HG02642 (cell line): ENCODE measurements at regions not wholly inside any gene's neighbourhood (a gene's known extent, or its start where the extent isn't known, plus 50 kb on each side); places are given as distances from the start of the nearest gene placed in this dataset.
"Not testable (repeated sequence)": the region's sequence is repeated elsewhere in the genome, so short reads cannot be mapped to it uniquely, and the experiment has no call there.

ENCODE experiments used
- ATAC-seq: cut with Tn5 transposase; IDR thresholded peaks from one replicate; pipeline ENCODE4 v1.9.1; 2021; ENCODE audit warnings: mild to moderate bottlenecking; ENCODE audit not compliant: unreplicated experiment, poor library complexity

DNA sequence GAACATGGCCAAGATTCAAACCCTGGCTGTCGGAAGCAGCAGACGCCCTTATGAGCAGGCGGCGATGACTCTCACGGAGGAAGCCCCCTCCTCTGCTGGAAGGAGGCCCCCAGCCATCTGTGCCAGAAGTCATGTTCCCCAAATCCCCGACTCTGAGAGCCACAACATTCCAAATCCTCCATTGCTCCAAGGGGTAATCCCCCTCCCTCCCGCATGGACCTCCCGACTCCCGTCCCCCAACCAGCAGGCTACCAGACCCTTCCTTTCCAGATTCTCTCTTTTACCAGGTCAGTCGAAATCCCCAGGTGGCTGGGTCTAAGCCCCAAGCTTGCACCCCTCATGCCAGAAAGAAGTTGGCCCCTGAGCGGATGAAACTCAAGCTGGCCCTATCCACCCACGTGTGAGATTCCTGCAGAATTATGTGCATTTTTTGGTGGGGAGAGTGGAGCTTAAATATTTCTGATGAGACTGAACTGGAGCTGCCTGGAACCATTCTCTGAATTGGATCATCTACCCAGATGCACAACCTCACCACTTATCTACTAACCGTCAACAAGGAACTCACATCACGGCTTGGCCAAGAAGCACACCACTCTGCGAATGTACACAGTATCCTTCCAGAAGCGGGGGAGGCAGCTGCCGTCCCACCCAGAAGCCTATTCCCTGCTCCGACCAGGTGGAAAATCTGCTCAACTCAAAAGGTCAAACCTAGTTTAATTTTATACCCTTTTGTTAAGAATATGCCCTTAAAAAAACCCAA lies 283.5 kb downstream of the C16orf95 start:
- no peak for ATAC-seq

DNA sequence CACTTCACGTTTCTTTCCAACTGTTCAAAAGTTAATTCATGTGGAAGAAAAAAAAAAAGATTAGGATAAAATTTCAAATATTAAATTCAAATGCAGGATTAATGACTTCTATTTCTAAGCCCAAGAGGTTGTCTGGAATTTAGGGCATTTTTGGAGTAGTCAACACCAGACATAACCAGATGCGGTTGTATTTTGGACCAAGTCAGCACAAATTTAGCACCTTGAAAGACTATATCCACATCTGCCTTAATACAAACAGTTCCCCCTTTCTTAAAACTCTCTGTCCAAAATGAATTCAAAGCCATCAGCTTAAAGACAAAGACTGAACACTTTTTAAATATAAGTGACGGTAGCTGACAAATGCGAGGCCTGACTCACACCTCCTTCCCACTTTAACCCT lies 282.9 kb downstream of the C16orf95 start:
- ATAC-seq, result no peak

DNA sequence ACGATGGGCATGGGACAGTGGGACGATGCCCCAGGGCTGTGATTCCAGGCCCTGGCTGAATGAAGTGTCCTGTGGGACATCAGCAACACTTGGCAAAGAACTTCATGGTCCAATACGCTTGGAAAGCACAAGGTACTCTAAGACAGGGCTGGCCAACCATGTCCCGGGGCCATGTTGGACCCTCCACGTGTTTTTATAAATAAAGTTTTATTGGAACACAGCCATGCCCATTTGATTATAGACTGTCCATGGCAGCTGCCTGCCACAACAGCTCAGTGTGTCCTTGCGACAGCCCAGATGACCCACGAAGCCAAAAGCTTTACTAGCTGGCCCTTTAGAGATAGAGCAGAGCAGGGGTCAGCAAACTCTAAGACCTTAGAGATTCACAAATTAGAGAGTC lies 282.1 kb downstream of the C16orf95 start:
- no peak for ATAC-seq

DNA sequence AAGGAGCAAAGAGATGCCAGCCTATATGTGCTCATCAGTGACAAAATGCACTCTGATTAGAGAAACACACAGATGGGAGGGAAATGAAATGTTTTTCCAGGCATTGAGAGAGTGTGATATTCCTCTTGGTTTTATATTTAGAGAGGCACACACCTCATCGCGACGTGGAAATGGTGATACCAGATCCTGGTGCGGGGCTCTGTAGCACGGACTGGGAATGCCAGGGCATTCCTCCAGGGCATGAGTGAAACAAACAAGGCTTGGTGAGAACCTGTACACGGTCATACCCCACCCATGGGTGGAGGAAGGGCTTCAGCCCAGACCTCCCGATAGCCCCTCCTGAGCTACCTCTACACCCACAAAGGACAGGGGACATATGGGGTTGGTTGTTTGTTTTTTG lies 280.2 kb downstream of the C16orf95 start:
- no peak for ATAC-seq

DNA sequence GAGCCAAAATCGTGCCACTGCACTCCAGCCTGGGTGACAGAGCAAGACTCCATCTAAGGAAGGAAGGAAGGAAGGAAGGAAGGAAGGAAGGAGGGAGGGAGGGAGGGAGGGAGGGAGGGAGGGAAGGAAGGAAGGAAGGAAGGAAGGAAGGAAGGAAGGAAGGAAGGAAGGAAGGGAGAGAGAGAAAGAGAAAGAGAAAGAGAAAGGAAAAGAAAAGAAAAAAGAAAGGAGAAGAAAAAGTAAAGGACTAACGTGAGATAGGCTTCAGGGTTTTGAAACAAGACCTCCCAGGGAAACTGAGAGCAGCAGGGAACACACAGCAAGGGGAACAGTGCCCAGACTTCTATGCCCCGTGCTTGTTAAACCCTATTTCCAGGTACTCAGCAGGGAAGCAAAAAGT lies 278.7 kb downstream of the C16orf95 start:
- ATAC-seq, result not testable (repeated sequence)

DNA sequence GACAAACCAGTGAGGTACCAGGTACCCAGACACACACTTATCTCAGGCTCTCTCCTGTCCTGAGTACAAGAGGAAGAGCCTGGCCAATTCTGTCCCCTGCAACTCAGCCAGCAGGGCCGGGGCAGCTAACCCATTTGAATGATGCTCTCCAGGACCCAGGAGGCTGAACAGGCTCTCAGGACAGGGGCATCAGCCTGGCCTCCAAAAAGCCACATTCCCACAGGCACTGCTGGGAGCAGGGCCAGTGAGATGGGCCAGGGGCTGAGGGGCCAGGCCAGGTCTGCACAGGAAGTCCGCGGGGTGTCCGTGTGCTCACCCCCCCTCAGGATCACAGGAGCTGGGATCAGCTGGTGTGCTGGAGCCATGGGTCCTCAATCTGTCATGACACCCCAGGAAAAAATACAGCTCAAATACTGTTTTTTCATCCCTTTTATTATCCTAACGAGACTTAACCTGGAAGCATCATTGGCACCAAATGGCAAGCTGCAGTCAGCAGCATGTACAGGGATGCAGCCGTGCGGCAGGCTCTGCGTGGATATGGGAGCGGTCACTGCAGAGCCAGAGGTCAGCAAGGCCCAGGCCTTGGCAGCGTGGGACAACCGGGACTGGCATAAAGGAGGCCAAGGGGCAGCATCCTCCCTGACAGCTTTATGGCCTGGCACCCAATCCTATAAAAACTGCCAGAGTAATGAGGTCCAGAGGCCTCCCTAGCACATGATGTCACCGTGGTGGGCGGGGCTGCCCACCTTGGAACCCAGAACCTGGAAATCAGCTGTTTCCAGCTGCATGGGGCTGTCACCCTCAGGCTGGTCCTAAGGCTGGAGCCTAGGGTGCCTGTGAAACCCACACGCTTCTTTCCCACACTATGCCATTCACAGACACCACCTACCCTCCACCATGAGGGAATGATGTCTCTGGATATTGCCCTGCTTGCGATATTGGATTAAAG lies 276.7 kb downstream of the C16orf95 start:
- no peak for ATAC-seq

DNA sequence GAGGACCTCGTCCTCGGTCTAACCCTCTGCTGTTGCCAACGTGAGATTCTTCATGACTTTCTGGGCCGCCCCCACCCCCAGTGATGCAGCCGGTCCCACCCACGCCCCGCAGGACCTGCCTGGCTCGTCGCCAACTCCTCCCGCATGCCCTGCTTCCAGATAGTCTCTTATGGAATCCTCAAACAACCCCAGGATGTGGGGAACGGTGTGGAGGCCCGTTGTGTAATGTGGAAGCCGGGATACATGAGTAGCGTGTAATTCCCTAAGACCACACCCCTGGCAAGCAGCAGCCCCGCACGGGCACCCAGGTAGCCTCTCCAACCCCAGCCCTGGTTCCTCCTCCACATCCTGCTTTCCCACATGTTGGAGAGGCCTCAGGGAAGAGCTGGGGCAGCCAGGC lies 275.9 kb downstream of the C16orf95 start:
- ATAC-seq, result no peak

DNA sequence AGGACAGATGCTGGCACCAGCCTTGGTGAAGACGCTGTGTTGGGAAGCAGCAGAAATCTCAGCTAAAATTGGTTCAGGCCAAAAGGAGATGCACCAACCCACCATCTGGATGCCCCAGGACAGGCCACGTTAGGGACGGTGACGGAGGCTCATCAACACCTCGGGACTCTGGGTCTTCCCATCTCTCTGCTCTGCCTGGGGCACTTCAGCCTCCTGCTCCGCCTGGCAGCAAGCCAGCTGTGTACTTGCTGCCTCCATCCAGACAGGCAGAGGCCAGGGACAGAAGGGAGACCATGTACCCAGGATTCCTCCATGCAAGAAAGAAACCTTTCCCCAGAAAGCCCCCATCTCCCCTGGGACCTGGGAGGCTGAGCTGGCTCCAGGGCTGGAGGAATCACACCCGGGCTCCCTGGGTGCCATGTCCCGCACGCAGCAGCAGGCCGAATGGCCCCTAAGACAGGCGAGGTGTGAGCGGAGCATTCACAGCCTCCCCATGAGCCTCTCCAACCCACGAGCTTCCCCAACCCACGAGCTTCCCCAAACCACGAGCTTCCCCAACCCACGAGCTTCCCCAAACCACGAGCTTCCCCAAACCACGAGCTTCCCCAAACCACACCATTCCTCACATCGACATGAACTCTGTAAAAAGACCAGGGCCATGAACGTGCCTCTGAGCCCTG lies 274.5 kb downstream of the C16orf95 start:
- ATAC-seq, result no peak

DNA sequence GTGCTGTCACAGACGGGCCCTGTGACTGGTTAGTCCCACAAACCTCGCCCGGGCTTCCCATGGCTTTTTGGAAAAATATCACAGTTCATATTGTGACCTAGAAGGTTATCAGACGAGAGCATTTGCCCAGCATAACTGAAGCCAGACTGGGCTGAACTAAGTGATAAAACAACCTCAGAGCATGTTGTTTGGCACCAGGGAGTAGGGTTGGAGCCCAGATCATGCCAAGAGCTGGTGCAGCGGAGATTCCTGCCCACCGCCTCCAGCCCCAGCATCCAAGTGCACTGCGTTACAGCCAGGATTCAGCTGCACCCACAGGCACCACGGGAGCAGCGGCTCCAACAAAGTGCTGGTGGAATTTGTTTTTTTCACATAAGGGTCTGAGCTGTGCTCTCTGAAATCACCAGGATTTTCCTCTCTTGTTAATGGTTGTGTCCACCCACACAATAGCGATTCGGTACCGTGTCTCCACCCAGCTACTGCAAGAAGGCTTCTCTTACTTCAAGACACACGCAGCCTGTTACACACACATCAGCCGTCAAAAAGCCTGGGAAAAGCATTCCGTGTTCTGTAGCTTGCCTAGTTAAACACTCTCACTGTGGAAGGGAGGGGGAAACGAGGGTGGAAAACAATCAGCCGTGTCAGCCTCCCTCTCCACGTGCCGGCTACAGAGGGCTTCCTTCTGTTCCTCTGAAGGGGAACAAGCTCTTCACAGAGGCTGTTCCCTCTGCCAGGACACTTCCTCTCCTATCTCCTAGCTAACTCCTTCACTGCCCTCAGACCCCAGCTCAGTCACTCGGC lies 273.8 kb downstream of the C16orf95 start:
- ATAC-seq, result no peak

DNA sequence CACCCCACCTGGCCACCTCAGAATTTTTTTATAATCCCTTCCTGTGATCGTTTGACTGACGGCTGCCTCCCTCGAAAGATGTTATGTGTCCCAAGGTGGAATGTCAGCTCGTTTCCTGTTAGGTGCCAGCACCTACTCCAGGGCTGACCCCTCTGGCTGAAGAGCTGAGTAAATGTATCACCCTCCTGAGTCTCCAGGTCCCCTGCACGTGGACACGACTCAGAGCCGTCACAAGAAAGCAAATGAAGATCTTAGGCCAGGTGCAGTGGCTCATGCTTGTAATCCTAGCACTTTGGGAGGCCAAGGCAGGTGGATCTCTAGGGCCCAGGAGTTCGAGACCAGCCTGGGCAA lies 273.2 kb downstream of the C16orf95 start:
- ATAC-seq, result no peak

DNA sequence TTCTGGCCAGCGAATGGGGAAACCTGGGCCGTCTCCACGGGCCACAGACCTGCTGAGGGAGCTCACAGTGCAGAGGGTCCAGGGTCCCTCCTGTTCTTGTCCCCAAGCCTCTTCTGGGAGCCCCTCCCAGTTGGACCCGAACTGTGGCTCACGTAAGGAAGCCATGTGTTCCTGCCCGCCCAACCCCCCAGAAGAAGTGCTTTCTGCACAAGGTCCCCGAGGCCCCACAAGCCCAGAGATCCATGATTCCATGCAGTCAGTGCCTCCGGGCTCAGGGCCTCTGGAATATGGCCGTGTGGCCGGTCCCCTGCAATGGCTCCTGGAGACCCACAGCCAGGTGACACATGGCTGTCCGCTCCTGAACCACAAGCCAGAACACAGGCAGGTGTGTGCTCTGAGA lies 272.4 kb downstream of the C16orf95 start:
- ATAC-seq, result no peak

DNA sequence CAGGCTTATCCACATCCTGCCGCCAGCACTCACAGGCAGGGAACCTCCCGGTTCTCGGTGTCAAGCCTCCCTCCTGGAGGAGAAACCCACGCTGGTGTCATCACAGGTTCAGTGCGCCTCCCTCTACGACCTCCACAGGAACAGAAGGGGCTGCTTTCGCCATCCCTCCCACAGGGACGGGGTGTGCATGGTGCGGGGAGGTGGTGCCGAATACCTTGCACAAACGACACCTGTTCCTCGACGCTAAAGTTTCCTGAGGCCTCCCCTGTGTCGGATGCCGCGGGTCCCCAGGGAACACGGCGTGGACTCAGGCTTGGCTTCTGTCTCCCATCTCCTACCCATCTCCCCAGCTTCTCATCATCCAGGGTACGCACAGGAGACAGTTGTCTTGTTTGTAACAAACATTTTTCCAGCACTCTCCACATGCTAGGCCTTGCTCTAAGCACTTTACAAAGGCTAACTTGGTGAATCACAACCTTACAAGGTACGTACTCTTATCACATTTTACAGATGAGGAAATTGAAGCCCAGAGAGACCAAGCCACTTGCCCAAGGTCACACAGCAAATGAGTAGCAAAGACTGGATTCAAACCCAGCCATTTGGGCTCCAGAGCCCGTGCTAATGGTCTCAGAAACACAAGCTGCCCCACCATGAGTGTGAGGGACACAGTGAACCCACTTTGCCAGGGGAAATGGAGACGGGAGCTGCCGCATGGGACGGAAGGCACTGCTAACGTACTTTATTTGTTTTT lies 271.6 kb downstream of the C16orf95 start:
- ATAC-seq, result no peak

DNA sequence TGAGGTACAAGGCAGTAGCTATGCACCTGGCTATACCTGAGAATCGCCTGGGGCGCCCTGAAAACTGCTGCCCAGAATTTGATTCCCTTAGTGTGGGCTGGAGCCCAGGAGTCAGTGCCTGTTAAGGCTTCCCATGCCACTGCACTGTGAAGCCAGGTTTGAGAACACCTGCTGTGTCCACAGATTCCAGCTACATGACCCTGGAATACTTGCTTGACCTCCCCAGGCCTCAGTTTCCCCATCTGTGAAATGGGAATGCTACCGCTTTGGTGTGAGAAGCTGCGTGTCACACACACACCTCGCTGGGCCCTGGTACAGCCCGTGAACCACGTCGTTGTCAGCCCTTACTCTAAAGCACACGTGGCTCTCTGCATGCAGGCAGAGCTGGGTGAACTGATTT lies 271.0 kb downstream of the C16orf95 start:
- no peak for ATAC-seq

DNA sequence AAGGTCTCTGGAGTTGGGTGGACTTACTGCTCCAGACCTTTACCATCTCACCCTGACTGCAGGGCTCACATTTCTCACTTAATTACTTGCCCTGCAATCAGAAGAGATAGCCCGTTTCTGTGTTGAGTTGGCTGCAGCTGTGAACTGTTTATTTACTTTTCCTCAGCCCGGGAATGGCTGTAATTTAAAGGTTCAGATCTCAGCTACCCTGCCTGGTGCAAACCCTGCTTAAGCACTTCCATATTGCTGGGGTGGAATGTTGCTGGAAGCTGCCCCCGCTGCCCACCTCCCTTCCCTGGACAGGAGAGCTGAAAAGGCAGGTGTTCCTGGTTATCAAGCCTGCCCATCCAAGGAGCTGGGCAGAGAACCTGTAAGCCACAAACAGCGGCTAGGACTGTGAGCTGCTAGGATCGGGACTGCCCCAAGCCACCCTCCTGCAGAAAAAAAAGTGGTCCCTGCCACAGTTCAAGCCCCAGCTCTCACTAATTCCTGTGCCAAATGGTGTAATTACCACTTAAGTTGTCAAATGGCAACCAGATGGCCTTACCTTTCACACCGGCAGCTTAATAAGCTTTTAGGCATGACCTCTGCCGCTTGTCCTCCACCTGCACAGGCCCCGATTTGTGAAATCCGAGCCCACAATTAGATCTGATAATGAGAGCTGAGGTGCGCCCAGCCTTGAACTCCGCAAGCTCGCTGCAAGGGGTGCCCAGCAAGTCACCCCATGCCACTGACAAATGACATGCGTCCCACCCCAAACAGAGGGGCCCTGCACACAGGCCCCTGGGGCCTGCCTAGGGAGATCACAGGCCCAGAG lies 269.8 kb downstream of the C16orf95 start:
- ATAC-seq, result no peak

DNA sequence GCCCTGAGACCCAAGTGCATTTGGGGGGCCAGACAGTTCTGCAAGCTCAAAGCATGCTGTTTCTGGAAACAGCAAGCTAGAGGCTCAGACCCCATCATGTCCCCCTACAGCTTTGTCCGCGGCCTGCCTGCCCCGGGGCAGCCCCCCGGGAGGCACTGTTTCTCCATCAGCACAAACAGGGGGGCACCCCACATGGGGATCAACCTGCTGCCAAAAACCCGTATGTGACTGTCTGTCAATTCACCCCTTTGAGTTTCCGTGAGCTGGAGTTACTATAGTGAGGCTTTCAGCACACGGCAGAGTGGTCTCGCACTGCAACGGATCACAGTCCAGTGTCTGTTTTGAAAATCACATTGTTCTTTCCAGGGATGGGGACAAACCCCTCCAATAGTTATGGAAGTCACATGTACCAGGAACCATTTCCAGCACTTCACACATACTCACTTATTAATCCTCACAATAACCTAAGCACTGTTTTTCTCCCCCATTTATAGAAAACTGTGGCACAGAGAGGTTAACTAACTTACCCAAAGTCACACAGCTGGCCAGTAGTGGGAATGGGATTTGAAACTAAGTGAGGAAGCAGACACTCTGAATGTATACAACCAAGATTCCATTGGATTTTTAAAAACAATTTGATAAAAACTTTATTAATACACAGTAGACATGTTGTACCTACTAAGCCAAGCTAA lies 269.0 kb downstream of the C16orf95 start:
- ATAC-seq, result no peak

DNA sequence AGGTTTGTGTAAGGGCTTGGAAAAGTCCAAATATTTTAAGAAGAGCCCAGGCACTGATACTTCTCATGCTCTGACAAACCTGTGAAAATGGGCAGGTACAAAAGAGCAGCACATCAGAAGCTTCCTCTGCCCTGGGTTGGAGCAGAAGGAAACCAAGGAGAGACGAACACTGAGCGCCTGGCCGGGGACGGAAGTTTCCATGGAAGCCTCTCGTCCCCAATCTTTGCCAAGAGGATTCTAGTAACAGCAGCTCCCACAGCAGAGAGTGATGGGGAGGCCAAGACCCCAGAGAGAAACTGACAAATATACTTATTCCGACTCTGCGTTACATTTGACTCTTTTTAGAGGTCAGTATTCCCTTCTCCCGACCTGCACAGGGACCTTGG lies 268.5 kb downstream of the C16orf95 start:
- ATAC-seq, result no peak

DNA sequence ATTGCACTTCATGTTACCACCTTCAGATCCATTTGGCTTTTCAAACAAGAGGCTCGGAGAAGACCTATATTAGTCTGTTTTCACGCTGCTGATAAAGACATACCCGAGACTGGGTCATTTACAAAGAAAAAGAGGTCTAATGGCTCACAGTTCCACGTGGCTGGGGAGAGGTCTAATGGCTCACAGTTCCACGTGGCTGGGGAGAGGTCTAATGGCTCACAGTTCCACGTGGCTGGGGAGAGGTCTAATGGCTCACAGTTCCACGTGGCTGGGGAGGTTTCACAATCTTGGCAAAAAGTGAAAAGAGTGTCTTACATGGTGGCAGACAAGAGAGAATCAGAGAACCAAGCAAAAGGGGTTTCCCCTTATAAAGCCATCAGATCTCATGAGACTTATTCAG lies 268.0 kb downstream of the C16orf95 start:
- not testable (repeated sequence) for ATAC-seq

DNA sequence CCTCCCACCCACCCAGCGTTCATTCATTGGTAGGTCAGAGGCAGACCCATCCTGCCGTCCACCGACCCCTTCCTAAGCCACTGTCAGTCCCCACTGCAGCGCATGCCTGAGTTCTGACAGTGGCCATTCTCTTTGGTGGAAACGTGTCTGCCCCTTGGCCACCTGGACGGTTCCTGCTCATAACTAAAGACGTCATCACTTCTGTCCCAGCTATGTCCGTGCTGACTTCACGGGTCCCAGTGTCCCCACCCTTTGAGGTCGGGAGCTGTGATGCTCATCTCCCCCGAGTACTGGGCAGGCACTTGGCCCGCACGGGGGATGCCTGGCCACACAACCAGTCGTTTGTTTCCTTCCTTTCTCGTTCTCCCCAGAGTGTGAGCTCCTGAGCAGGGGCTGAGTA lies 267.1 kb downstream of the C16orf95 start:
- ATAC-seq, result no peak
